ENCODE measurements at regions not wholly inside any gene's neighbourhood (a gene's known extent, or its start where the extent isn't known, plus 50 kb on each side); places are given as distances from the start of the nearest gene placed in this dataset.

- Histone ChIP-seq H2BK5ac (ENCODE audit: insufficient read length, low read length) (no peak overlapping the region), H3K79me1 (ENCODE audit: insufficient read depth, low read depth, low read length, poor library complexity, severe bottlenecking) (no peaks in the 10 kb centered on the region), H3K4ac (ENCODE audit: low read depth, low read length) (no peak overlapping the region), H3K23ac (ENCODE audit: insufficient read length, low read depth, low read length) (no peak overlapping the region), H2BK15ac (ENCODE audit: low read depth, low read length) (no peak overlapping the region), H3T11ph (ENCODE audit: low read length) (no peak overlapping the region), H3K27ac (ENCODE audit: insufficient read length, low read depth, low read length) (no peak overlapping the region), H2BK12ac (ENCODE audit: insufficient read length, low read depth, low read length) (no peak overlapping the region), H2AFZ (ENCODE audit: low read length) (no peak overlapping the region), H3K4me1 (ENCODE audit: insufficient read depth, low read length) (no peaks in the 10 kb centered on the region), H2BK120ac (ENCODE audit: low read depth, low read length, poor library complexity, severe bottlenecking) (no peak overlapping the region), H4K5ac (ENCODE audit: insufficient read length, low read depth, low read length) (no peak overlapping the region), H4K20me1 (ENCODE audit: control insufficient read depth, insufficient read depth, insufficient read length) (no peaks in the 10 kb centered on the region), H3K79me2 (ENCODE audit: insufficient read depth, low read length) (no peaks in the 10 kb centered on the region), H4K91ac (ENCODE audit: insufficient read length, low read depth, low read length) (no peak overlapping the region), H4K8ac (replicated peaks; ENCODE audit: insufficient read length, low read depth, low read length) (no peak overlapping the region), H3K18ac (ENCODE audit: insufficient read length, low read depth, low read length) (no peak overlapping the region), H3K4me2 (ENCODE audit: insufficient read depth, insufficient read length, low read length) (no peak overlapping the region), H2BK20ac (ENCODE audit: low read depth, low read length, poor library complexity, severe bottlenecking) (no peak overlapping the region), H3K56ac (ENCODE audit: insufficient read length, low read depth, low read length) (no peak overlapping the region), H3K9me3 (ENCODE audit: control insufficient read depth, low read depth, low read length) (no peaks in the 10 kb centered on the region), H2AK5ac (ENCODE audit: insufficient read length, low read length) (no peak overlapping the region), H3K14ac (ENCODE audit: insufficient read depth, low read length) (no peak overlapping the region), H3K9ac (ENCODE audit: extremely low read depth, insufficient read length, low read length) (no peak overlapping the region), H3K27me3 (ENCODE audit: insufficient read depth, low read length) (no peaks in the 10 kb centered on the region), H3K23me2 (ENCODE audit: insufficient read length, low read depth, low read length, poor library complexity, severe bottlenecking) (no peaks in the 10 kb centered on the region)
- WGBS (ENCODE audit: extremely low coverage, insufficient read length, low lambda C conversion rate) = no CpG with 5 or more reads among the region's 3 CpGs
- Mint-ChIP-seq H3K27ac (no peak overlapping the region), H3K36me3 (ENCODE audit: insufficient read depth in 1 of 3, low read depth in 3 of 3) (no peaks in the 10 kb centered on the region), H3K27me3 (ENCODE audit: low read depth) (no peaks in the 10 kb centered on the region), H3K9me3 (no peaks in the 10 kb centered on the region), H3K4me3 (no peak overlapping the region), H3K4me1 (peaks cover 3 to 4% of the 10 kb centered on the region in 2 experiments; a peak in 2 of 4 replicates)
- DNase-seq = no peak
- no peak for TF ChIP-seq CTCF (conservative IDR thresholded peaks at IDR 0.05)
These were observed 121.7 kb upstream of the DUSP10 start for GRCh38 chr1:221863635-221864034.
